DND-41 (cell line): ENCODE measurements at regions not wholly inside any gene's neighbourhood (a gene's known extent, or its start where the extent isn't known, plus 50 kb on each side); places are given as distances from the start of the nearest gene placed in this dataset.

Source experiments
- CTCF ChIP-seq: IDR thresholded peaks from 2 replicates; pipeline ENCODE4 v1.5.1; 2012; ENCODE audit warnings: borderline replicate concordance, low read length, moderate library complexity, mild to moderate bottlenecking; ENCODE audit not compliant: poor library complexity, severe bottlenecking; ENCODE audit errors: extremely low read depth
- EZH2 ChIP-seq: IDR thresholded peaks from 3 replicates; pipeline ENCODE4 v1.6.1; 2012; ENCODE audit warnings: borderline replicate concordance, low read depth, mild to moderate bottlenecking, moderate library complexity, low read length, inconsistent platforms; ENCODE audit not compliant: severe bottlenecking

GRCh38 chr16:60123392-60124023 lies 1389.4 kb upstream of the GOT2 start:
- TF ChIP-seq CTCF (no peak), EZH2 (no peak)
